ENCODE measurements at regions not wholly inside any gene's neighbourhood (a gene's known extent, or its start where the extent isn't known, plus 50 kb on each side); places are given as distances from the start of the nearest gene placed in this dataset.
A peak's percentile ranks its signal among the peaks of the same experiment; 100 is the strongest.
"Not testable (repeated sequence)": the region's sequence is repeated elsewhere in the genome, so short reads cannot be mapped to it uniquely, and the experiment has no call there.

- H3K4me1 Mint-ChIP-seq; DNase-seq; H3K4me3 Mint-ChIP-seq; H3K27me3 Mint-ChIP-seq (ENCODE audit: low read depth, poor library complexity); H3K27ac Mint-ChIP-seq: not testable (repeated sequence)
- Mint-ChIP-seq H3K9me3 (peaks cover 73% of the 10 kb centered on the region), H3K36me3 (ENCODE audit: low read depth) (peaks cover 27% of the 10 kb centered on the region)
Observed at GRCh38 chr6:104676679-104677078, 183.0 kb downstream of the HACE1 start.

GRCh38 chr6:104675161-104675560 lies 184.6 kb downstream of the HACE1 start:
- peaks cover 73% of the 10 kb centered on the region for H3K9me3 Mint-ChIP-seq
- not testable (repeated sequence) for H3K27me3 Mint-ChIP-seq (ENCODE audit: low read depth, poor library complexity); H3K27ac Mint-ChIP-seq

GRCh38 chr6:104673078-104673477 lies 186.6 kb downstream of the HACE1 start:
- Mint-ChIP-seq H3K36me3 (ENCODE audit: low read depth) (peaks cover 16% of the 10 kb centered on the region), H3K9me3 (peaks cover 68% of the 10 kb centered on the region)
- H3K4me1 Mint-ChIP-seq; H3K27me3 Mint-ChIP-seq (ENCODE audit: low read depth, poor library complexity); DNase-seq; H3K27ac Mint-ChIP-seq; H3K4me3 Mint-ChIP-seq: not testable (repeated sequence)

More at GRCh38 chr6:104675161-104675560, 184.6 kb downstream of the HACE1 start:
- not testable (repeated sequence) for H3K4me3 Mint-ChIP-seq, DNase-seq, H3K4me1 Mint-ChIP-seq
- H3K36me3 Mint-ChIP-seq (ENCODE audit: low read depth): peaks cover 27% of the 10 kb centered on the region

DNA sequence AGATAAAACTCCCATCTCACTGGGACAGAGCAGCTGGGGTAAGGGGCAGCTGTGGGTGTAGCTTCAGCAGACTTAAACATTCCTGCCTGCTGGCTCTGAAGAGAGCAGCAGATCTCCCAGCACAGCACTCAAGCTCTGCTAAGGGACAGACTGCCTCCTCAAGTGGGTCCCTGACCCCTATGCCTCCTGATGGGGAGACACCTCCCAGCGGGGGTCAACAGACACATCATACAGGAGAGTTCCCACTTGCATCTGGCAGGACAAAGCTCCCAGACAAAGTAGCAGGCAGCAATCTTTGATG lies 188.2 kb downstream of the HACE1 start:
- peaks cover 14% of the 10 kb centered on the region for H3K36me3 Mint-ChIP-seq (ENCODE audit: low read depth)

DNA sequence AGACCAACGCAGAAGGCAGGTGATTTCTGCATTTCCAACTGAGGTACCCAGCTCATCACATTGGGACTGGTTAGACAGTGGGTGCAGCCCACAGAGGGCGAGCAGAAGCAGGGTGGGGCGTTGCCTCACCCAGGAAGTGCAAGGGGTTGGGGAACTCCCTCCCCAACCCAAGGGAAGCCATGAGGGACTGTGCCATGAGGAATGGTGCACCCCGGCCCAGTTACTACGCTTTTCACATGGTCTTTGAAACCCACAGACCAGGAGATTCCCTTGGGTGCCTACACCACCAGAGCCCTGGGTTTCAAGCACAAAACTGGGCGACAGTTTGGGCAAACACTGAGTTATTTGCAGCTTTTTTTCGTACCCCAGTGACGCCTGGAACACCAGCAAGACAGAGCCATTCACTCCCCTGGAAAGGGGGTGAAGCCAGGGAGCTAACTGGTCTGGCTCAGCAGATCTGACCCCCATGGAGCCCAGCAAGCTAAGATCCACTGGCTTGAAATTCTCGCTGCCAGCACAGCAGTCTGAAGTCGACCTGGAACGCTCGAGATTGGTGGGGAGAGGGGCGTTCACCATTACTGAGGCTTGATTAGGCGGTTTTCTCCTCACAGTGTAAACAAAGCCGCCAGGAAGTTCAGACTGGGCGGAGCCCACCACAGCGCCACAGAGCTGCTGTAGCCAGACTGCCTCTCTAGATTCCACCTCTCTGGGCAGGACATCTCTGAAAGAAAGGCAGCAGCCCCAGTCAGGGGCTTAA lies 188.7 kb downstream of the HACE1 start:
- Mint-ChIP-seq H3K27ac (peak overlapping the region; percentile 63), H3K36me3 (ENCODE audit: low read depth) (peaks cover 14% of the 10 kb centered on the region), H3K9me3 (peaks cover 51% of the 10 kb centered on the region)
- H3K27me3 Mint-ChIP-seq (ENCODE audit: low read depth, poor library complexity); DNase-seq; H3K4me1 Mint-ChIP-seq; H3K4me3 Mint-ChIP-seq: not testable (repeated sequence)

More for the DNA sequence above, 188.2 kb downstream of the HACE1 start:
- H3K4me1 Mint-ChIP-seq; H3K4me3 Mint-ChIP-seq; H3K27me3 Mint-ChIP-seq (ENCODE audit: low read depth, poor library complexity); DNase-seq; H3K27ac Mint-ChIP-seq: not testable (repeated sequence)
- peaks cover 56% of the 10 kb centered on the region for H3K9me3 Mint-ChIP-seq

GRCh38 chr6:104669483-104669882 lies 190.2 kb downstream of the HACE1 start:
- no peak for DNase-seq
- no peaks in the 10 kb centered on the region for H3K4me1 Mint-ChIP-seq
- H3K27ac Mint-ChIP-seq: no peak overlapping the region
- H3K27me3 Mint-ChIP-seq (ENCODE audit: low read depth, poor library complexity): peaks cover 6% of the 10 kb centered on the region
- H3K4me3 Mint-ChIP-seq: no peak overlapping the region
- peaks cover 8% of the 10 kb centered on the region for H3K36me3 Mint-ChIP-seq (ENCODE audit: low read depth)
- peaks cover 47% of the 10 kb centered on the region for H3K9me3 Mint-ChIP-seq
- TF ChIP-seq CTCF (IDR thresholded peaks at IDR 0.05): no peak

GRCh38 chr6:104656235-104656634 lies 203.5 kb downstream of the HACE1 start:
- peaks cover 19% of the 10 kb centered on the region for H3K9me3 Mint-ChIP-seq
- no peak for DNase-seq
- H3K36me3 Mint-ChIP-seq (ENCODE audit: low read depth): no peaks in the 10 kb centered on the region
- no peak overlapping the region for H3K4me3 Mint-ChIP-seq
- H3K27me3 Mint-ChIP-seq (ENCODE audit: low read depth, poor library complexity): peaks cover 14% of the 10 kb centered on the region
- no peak overlapping the region for H3K27ac Mint-ChIP-seq
- no peaks in the 10 kb centered on the region for H3K4me1 Mint-ChIP-seq
- no peak for TF ChIP-seq CTCF (IDR thresholded peaks at IDR 0.05)

GRCh38 chr6:104653781-104654180 lies 205.9 kb downstream of the HACE1 start:
- Mint-ChIP-seq H3K27me3 (ENCODE audit: low read depth, poor library complexity) (peaks cover 8% of the 10 kb centered on the region), H3K4me3 (no peak overlapping the region), H3K27ac (peak overlapping the region; percentile 46), H3K9me3 (peaks cover 16% of the 10 kb centered on the region), H3K36me3 (ENCODE audit: low read depth) (no peaks in the 10 kb centered on the region), H3K4me1 (no peaks in the 10 kb centered on the region)
- TF ChIP-seq CTCF (IDR thresholded peaks at IDR 0.05): no peak
- no peak for DNase-seq

All from nephron progenitor cell (in vitro differentiated cells).